NCI-H2227 (cell line): ENCODE measurements at regions not wholly inside any gene's neighbourhood (a gene's known extent, or its start where the extent isn't known, plus 50 kb on each side); places are given as distances from the start of the nearest gene placed in this dataset.

ENCODE experiments used
- DNase-seq: peaks from one replicate; lab custom pipeline; 2025; ENCODE audit not compliant: unreplicated experiment; lab: John Stamatoyannopoulos, UW

GRCh38 chr1:29436181-29436785 is 200.0 kb downstream of the PTPRU start:
- no peak for DNase-seq

- DNase-seq = no peak
Measured at GRCh38 chr1:29433830-29434229, 197.5 kb downstream of the PTPRU start.

DNA sequence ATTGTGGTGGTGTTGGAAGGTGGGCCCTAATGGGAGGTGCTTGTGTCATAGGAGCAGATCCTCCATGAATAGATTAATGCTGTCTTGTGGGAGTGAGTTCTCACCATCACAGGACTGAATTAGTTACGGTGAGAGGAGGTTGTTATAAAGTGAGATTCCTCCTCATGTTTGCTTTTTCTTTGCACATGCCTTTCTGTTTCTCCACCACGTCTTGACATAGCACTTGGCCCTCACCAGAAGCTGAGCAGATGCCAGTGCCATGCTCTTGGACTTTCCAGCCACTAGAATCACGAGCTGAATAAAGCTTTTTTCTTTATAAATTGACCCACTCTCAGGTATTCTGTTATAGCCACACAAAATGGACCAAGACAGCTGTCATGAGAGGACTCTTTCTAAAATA is 194.8 kb downstream of the PTPRU start:
- no peak for DNase-seq

- DNase-seq = no peak
Measured at GRCh38 chr1:29429656-29430055, 193.3 kb downstream of the PTPRU start.

DNA sequence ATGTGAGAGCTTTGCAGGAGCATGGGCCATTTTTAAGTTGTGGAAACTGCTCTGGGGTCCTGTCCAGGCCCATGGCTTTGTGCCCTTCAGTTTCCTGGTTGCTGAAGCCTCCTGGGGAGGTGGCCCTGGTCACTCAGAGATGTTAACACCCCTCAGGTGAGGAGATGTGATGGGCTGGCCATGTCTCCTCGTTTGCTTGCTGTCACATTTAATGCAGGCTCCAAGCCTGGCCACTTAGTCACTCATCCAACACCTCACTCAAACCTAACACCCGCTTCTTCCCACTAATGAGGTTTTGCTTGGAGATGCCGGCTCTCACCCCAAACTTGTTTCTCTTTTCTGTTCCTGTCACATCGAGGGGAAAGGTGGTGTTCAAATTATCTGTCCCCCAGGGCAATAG is 192.7 kb downstream of the PTPRU start:
- DNase-seq = no peak

GRCh38 chr1:29428280-29428615 is 191.9 kb downstream of the PTPRU start:
- no peak for DNase-seq

GRCh38 chr1:29427614-29428279 is 191.4 kb downstream of the PTPRU start:
- no peak for DNase-seq

DNA sequence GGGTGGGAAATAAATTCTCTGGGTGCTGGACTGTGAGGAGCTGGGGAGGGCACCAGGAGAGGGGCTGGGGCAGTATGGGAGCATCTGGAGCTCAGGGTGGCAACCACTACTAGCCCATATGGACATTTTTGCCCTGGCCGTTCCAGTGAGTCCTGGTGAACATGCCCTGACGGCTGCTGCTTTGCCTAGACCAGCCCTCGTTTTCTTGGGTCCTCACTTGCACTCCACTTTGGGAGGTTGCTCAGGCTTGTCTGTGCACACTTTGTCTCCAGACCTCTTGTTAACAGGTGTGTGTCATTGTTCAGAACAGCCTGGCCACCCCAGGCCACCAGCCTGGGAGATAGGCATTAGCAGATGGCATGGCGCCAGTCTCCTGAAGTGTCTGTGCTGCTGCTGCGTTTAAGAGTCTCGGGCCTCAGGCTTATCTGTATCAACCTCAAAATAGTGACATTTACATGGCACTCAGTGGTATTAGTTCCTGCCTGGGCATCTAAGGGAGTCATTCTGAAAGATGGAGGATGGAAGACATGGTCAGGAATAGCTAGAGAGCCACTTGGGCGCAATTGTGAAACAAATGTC is 190.5 kb downstream of the PTPRU start:
- no peak for DNase-seq

GRCh38 chr1:29425631-29426030 is 189.3 kb downstream of the PTPRU start:
- DNase-seq = no peak

DNA sequence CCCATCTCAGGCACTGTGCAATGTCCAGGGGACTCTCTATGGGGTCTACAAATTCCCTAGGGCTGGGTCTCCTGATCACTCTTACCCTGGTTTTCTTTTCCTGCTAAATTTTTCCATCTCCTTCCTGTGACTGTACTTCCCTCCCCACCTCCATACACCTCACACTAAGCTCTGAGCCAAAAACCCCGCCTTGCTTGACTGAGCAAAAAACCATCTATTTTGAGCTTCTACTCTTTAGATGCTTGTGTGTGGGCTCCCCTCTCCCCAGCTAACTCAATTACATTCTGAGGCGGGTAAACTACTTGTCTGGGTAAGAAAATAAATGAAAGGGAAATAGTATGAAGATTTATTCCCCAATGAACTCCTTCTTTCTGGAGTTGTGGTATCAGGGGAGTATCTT is 187.9 kb downstream of the PTPRU start:
- no peak for DNase-seq

DNA sequence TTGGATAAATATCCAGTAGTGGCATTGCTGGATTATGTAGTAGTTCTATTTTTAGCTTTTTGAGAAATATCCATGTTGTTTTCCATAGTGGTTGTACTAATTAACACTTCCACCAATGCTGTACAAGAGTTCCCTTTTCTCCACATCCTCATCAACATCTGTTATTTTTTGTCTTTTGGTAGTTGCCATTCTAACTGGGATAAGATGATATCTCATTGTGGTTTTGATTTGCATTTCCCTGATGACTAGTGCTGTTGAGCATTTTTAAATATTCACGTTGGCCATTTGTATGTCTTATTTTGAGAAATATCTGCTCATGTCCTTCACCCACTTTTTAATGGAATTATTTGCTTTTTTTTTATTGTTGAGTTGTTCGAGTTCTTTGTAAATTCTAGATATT is 183.9 kb downstream of the PTPRU start:
- DNase-seq = no peak

- no peak for DNase-seq
Measured at GRCh38 chr1:29417971-29418370, 181.6 kb downstream of the PTPRU start.

GRCh38 chr1:29417147-29417858 is 181.0 kb downstream of the PTPRU start:
- DNase-seq = no peak

DNA sequence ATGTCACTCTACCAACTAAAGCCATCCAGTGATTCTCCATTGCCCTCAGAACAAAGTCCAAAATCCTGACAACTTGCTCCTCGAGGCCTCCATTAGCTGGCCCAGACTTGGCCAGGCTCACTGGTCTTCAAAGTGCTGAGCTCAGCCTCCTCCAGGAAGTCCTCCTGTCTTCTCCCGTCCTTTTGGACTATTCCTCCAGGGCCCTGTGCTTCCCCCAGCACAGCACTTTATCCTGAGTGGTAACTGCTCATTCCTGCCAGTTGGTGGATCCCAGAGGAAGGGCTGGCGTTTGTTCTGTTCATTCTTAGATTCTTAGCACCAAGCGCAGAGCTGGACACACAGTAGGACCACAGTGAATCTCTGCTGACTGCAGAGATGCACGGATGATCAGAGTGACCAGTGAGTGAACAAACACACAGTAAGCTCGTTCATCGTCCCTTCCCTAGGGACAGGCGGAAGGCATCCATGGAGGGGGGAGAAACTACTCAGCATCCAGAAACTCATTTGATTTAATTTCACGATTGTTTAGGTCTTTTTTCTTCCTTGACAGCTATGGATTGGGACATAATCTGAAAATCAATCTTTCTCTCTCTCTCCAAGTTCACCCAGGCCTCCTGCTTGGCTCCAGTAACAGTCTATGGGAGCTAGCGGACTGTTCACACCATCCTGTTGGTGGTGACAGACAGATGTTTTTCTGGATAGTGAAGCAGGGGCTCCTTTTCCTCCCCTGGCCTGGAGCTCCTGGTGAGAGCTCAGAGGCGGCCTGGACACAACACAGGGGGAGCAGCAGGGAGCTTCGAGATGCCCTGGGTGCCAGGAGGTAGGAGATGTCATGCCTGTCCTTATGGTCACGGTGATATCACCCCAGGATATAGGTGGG is 180.2 kb downstream of the PTPRU start:
- no peak for DNase-seq

DNA sequence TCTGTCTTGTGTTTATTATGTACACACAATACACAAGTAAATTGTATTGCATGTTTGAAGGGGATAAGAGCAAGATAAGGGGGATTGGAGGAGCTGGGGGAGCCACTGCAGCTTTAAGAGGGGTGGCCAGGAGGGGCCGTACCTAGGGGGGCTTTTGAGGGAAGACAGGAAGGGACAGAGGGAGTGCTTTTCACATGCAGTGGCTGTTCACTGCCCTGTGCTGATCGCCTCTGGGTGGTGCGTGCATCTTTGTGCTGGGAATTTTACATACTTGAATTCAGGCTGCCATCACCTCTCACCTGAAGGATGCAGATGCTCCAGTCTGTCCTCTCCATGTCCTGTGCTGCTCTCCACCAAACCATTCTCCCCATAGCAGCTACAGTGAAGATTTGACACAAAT is 179.5 kb downstream of the PTPRU start:
- no peak for DNase-seq

DNA sequence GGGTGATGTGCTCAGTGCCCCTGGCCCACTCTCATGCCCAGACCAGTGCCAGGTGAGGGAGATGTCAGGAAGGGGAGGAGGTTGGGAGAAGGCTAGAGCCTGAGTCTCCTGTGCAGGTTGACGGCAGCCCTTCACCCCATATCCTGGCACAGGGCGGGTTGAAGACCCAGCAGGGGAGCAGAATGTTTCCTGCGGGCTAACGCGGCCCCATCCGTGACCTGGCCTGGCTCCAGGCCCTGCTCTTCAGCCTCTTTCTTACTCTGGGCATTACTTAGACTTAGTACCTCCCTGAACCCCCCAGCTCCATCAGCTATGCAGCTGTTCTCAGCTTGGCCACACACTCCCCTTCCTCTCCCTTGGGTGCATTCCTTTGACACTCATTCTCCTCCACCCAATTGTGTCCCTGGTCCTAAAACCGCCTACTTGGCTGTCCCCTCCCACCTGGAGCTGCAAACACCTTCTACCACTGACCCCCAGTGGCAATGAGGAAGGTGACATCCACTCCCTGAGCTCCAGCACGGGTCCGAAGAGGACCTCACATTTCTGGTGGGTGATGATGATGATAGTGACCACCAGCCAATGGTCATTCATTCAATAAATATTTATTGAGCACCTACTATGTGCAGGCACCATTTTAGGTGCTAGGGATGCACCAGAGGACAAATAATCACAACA is 179.0 kb downstream of the PTPRU start:
- DNase-seq = no peak

GRCh38 chr1:29414086-29414485 is 177.8 kb downstream of the PTPRU start:
- DNase-seq = no peak

DNA sequence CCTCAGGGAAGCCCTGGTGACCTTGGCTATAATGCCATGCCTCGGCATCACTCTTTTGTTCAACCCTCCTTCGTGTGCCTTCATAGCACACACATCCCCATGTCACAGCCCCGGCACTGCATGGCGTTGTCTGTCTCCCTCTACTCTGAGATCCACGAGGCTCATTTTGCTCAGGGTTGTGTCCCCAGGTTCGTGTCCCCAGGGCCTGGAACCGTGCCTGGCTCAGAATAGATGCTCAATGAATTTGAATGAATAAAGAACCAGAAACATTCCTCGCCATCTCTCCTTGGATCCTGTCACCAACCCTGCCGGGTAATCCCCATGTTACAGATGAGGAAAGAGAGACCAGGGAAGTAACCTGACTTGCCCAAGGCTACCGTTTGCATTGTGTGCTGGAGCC is 177.3 kb downstream of the PTPRU start:
- DNase-seq = no peak

DNA sequence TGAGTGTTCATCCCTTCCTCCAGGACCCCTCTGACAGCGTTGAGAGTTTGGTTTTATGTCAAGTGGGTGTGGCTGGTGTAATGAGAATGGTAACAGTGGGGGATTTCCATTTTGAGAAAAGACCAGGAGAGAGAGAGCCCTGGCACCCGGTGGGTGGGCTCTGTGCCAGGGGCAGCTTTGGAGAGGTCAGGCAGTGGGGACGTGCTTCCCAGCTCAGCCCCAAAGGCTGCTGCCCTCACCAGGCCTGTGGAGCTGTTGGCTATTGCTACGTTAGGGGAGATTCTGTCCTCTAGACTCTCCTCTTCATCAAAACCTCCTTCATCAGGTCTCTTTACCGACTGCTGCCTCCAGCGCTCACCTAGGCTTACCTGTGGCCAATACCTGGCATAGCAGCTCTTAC is 176.3 kb downstream of the PTPRU start:
- DNase-seq = no peak

- DNase-seq = no peak
Measured at GRCh38 chr1:29410476-29410875, 174.2 kb downstream of the PTPRU start.

- DNase-seq = no peak
Measured at GRCh38 chr1:29409616-29410015, 173.3 kb downstream of the PTPRU start.
